ENCODE measurements at regions not wholly inside any gene's neighbourhood (a gene's known extent, or its start where the extent isn't known, plus 50 kb on each side); places are given as distances from the start of the nearest gene placed in this dataset.

DNA sequence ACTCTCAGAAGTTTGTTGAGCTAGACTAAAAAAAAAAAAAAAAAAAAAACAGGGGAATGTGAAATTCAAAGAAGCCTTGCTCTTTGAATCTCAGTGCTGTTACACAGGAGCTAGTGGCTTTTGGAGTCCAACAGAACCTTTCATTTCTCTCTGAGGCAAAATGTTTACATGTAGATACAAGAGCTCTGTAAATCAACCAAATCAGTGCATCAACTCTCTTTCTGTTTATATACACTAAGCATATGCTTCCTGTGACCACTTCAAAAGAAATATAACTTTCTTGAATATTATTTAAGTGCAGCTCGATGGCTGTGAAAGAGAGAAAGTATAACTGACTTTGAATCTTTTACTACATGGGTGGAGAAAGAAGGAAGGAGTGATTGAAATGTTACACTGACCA is 115.3 kb upstream of the ITGA1 start:
- TF ChIP-seq TEAD4 (IDR thresholded peaks at IDR 0.05) (no peak), NFIC (IDR thresholded peaks at IDR 0.05) (no peak), RAD21 (IDR thresholded peaks at IDR 0.05; ENCODE audit: low read depth) (no peak), ZBTB7A (IDR thresholded peaks at IDR 0.05; ENCODE audit: low read depth) (no peak), TCF12 (IDR thresholded peaks at IDR 0.05; ENCODE audit: low read depth) (no peak), EP300 (IDR thresholded peaks at IDR 0.05; ENCODE audit: borderline replicate concordance) (no peak), CEBPB (IDR thresholded peaks at IDR 0.05) (no peak), CREB1 (IDR thresholded peaks at IDR 0.05; ENCODE audit: low read depth) (no peak), YY1 (IDR thresholded peaks at IDR 0.05; ENCODE audit: low read depth) (no peak), FOXM1 (IDR thresholded peaks at IDR 0.05; ENCODE audit: borderline replicate concordance, low read depth) (no peak)
- TF ChIP-seq, protein P1, sequence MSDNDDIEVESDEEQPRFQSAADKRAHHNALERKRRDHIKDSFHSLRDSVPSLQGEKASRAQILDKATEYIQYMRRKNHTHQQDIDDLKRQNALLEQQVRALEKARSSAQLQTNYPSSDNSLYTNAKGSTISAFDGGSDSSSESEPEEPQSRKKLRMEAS (IDR thresholded peaks at IDR 0.05), result no peak
- TF ChIP-seq, protein P2, sequence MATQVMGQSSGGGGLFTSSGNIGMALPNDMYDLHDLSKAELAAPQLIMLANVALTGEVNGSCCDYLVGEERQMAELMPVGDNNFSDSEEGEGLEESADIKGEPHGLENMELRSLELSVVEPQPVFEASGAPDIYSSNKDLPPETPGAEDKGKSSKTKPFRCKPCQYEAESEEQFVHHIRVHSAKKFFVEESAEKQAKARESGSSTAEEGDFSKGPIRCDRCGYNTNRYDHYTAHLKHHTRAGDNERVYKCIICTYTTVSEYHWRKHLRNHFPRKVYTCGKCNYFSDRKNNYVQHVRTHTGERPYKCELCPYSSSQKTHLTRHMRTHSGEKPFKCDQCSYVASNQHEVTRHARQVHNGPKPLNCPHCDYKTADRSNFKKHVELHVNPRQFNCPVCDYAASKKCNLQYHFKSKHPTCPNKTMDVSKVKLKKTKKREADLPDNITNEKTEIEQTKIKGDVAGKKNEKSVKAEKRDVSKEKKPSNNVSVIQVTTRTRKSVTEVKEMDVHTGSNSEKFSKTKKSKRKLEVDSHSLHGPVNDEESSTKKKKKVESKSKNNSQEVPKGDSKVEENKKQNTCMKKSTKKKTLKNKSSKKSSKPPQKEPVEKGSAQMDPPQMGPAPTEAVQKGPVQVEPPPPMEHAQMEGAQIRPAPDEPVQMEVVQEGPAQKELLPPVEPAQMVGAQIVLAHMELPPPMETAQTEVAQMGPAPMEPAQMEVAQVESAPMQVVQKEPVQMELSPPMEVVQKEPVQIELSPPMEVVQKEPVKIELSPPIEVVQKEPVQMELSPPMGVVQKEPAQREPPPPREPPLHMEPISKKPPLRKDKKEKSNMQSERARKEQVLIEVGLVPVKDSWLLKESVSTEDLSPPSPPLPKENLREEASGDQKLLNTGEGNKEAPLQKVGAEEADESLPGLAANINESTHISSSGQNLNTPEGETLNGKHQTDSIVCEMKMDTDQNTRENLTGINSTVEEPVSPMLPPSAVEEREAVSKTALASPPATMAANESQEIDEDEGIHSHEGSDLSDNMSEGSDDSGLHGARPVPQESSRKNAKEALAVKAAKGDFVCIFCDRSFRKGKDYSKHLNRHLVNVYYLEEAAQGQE (IDR thresholded peaks at IDR 0.05; ENCODE audit: low read depth), result no peak
- TF ChIP-seq, protein P3, sequence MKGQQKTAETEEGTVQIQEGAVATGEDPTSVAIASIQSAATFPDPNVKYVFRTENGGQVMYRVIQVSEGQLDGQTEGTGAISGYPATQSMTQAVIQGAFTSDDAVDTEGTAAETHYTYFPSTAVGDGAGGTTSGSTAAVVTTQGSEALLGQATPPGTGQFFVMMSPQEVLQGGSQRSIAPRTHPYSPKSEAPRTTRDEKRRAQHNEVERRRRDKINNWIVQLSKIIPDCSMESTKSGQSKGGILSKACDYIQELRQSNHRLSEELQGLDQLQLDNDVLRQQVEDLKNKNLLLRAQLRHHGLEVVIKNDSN (IDR thresholded peaks at IDR 0.05), result no peak

DNA sequence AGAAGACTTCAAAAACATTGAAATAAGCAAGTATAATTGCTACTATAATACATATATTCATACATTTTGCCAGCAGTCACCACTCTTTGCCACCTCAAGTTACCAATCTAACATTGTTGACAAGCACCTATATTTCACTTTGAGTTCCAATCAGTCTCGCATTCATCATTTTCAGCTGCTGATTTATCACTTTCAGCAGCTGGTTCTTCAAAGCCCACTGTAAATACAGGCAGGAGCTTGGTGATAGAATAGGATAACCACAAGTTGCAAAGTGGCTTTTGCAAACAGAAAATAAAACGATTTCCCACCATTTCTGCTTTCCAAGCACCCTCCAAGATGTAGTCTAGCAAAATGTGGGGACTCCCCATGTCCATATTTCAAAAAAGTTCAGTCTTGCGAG is 114.2 kb upstream of the ITGA1 start:
- no peak for TF ChIP-seq CEBPB (IDR thresholded peaks at IDR 0.05)
- no peak for TF ChIP-seq TEAD4 (IDR thresholded peaks at IDR 0.05)
- TF ChIP-seq CREB1 (IDR thresholded peaks at IDR 0.05; ENCODE audit: low read depth), result no peak
- TF ChIP-seq, protein P1 (IDR thresholded peaks at IDR 0.05), result no peak
- no peak for TF ChIP-seq EP300 (IDR thresholded peaks at IDR 0.05; ENCODE audit: borderline replicate concordance)

DNA sequence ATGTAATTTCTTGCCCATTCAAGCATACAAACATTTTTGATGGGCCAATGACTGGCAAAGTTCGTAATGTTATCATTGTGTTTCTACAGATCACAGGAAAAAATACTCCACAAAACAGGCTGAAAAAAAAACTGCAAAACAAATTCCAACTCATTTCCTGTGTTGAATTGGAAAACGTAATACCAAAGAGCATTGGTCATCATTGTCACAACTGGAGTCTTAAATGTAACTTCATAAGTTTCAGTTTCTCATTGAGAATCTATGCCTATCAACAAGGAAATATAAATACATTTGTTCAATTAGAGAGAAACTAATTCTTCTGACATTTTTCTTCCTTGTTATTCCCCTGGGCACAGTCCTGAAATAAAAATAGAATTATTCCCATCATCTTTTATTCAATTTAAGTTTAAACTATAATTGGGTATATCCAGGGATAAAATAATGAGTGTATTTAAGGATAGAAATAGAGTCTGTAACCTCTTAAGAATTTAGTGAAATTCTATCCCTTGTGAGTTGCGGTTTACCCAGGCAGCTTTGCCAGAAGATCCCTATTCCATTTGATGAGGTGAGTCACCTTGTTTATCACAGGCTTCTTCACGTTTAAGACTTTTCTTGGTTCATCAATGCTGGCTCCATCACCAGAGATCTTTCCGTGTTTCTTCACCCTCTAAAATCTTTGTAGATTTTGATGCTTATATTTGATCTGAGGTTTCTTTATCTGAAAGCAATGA is 112.7 kb upstream of the ITGA1 start:
- TF ChIP-seq EP300 (IDR thresholded peaks at IDR 0.05; ENCODE audit: borderline replicate concordance) (no peak), CEBPB (IDR thresholded peaks at IDR 0.05) (no peak), ZBTB7A (IDR thresholded peaks at IDR 0.05; ENCODE audit: low read depth) (no peak), RAD21 (IDR thresholded peaks at IDR 0.05; ENCODE audit: low read depth) (no peak), TCF12 (IDR thresholded peaks at IDR 0.05; ENCODE audit: low read depth) (no peak), YY1 (IDR thresholded peaks at IDR 0.05; ENCODE audit: low read depth) (no peak), CREB1 (IDR thresholded peaks at IDR 0.05; ENCODE audit: low read depth) (no peak), EGR1 (IDR thresholded peaks at IDR 0.05) (no peak), FOXM1 (IDR thresholded peaks at IDR 0.05; ENCODE audit: borderline replicate concordance, low read depth) (no peak), TAF1 (IDR thresholded peaks at IDR 0.05; ENCODE audit: low read depth) (no peak)
- TF ChIP-seq, protein P2 (IDR thresholded peaks at IDR 0.05; ENCODE audit: low read depth), result no peak
- TF ChIP-seq, protein P1 (IDR thresholded peaks at IDR 0.05), result no peak
- TF ChIP-seq, protein P3 (IDR thresholded peaks at IDR 0.05), result no peak

DNA sequence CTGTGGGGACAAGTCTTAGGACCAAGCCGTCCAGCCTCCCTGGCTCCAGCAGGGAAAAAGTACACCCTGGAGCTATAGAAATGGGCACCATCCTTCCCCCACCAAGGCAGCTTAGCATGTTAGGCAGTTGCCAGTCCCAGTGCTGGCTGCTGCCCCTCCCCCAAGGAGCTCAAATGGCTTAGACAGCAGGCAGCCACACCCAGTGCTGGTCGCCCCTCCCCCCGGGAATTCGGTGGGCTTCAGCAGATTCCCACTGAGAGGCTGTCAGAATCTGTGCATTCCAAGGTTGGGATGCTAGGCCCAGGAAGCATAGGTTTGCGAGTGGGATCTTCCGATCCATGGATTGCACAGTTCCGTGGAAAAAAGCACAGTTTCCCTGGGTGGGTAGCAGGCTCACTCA is 105.2 kb upstream of the ITGA1 start:
- TF ChIP-seq CREB1 (IDR thresholded peaks at IDR 0.05; ENCODE audit: low read depth), result no peak
- TF ChIP-seq FOXM1 (IDR thresholded peaks at IDR 0.05; ENCODE audit: borderline replicate concordance, low read depth), result no peak
- TF ChIP-seq YY1 (IDR thresholded peaks at IDR 0.05; ENCODE audit: low read depth), result no peak
- TF ChIP-seq NFIC (IDR thresholded peaks at IDR 0.05), result no peak
- TF ChIP-seq RAD21 (IDR thresholded peaks at IDR 0.05; ENCODE audit: low read depth), result no peak
- TF ChIP-seq, protein P3 (IDR thresholded peaks at IDR 0.05), result no peak
- no peak for TF ChIP-seq TAF1 (IDR thresholded peaks at IDR 0.05; ENCODE audit: low read depth)
- no peak for TF ChIP-seq EGR1 (IDR thresholded peaks at IDR 0.05)
- TF ChIP-seq EP300 (IDR thresholded peaks at IDR 0.05; ENCODE audit: borderline replicate concordance), result no peak
- TF ChIP-seq TEAD4 (IDR thresholded peaks at IDR 0.05), result no peak
- TF ChIP-seq, protein P1 (IDR thresholded peaks at IDR 0.05), result no peak
- TF ChIP-seq, protein P2 (IDR thresholded peaks at IDR 0.05; ENCODE audit: low read depth), result no peak
- no peak for TF ChIP-seq ZBTB7A (IDR thresholded peaks at IDR 0.05; ENCODE audit: low read depth)
- no peak for TF ChIP-seq CEBPB (IDR thresholded peaks at IDR 0.05)
- no peak for TF ChIP-seq TCF12 (IDR thresholded peaks at IDR 0.05; ENCODE audit: low read depth)

All from Ishikawa (cell line).